Transverse colon (tissue), 4 donors: ENCODE measurements at regions not wholly inside any gene's neighbourhood (a gene's known extent, or its start where the extent isn't known, plus 50 kb on each side); places are given as distances from the start of the nearest gene placed in this dataset.

Experiments used
- DNase-seq: peaks from one replicate; pipeline ENCODE4 v3.0.0-alpha.2; 2019
- H3K27ac ChIP-seq, 4 donors: fragments of 200-600 bp; sonication (generic); 2 replicates each; pipeline ENCODE4 v1.5.1; 2016 to 2018; ENCODE audit warnings: inconsistent platforms in 4 of 4
- H3K27me3 ChIP-seq: fragments of 200-600 bp; sonication (generic); 2 replicates; pipeline ENCODE4 v1.5.1; 2017; ENCODE audit warnings: inconsistent platforms
- H3K36me3 ChIP-seq, 4 donors: fragments of 200-600 bp; sonication (generic); 2 replicates each; pipeline ENCODE4 v1.5.1; 2017 to 2019; ENCODE audit warnings: inconsistent platforms in 4 of 4
- H3K4me1 ChIP-seq, 4 donors: fragments of 200-600 bp; sonication (generic); 2 replicates each; pipeline ENCODE4 v1.5.1; 2017 to 2020; ENCODE audit warnings: inconsistent platforms in 4 of 4
- H3K4me3 ChIP-seq, 4 donors: fragments of 200-600 bp; sonication (generic); 1 replicate in 1 of 4; 2 replicates in 3 of 4; pipeline versions ENCODE4 v1.5.1 to v1.6.1; 2017 to 2019; ENCODE audit warnings: inconsistent platforms in 4 of 4
- H3K9me3 ChIP-seq, 2 donors: fragments of 200-600 bp; sonication (generic); 2 replicates each; pipeline ENCODE4 v1.5.1; 2017 to 2019; ENCODE audit warnings: inconsistent platforms in 2 of 2
- EP300 ChIP-seq: sonication (generic); formaldehyde crosslinking; IDR thresholded peaks from one replicate; pipeline ENCODE4 v1.6.1; 2017; ENCODE audit warnings: antibody characterized with exemption, low read depth
- POLR2A ChIP-seq: fragments of 450-650 bp; IDR thresholded peaks from one replicate; pipeline ENCODE4 v1.6.1; 2016; ENCODE audit warnings: antibody characterized with exemption, mild to moderate bottlenecking, moderate library complexity
- POLR2AphosphoS5 ChIP-seq, 3 donors: sonication (generic); formaldehyde crosslinking; IDR thresholded peaks; one replicate each; pipeline ENCODE4 v1.6.1; 2016; ENCODE audit warnings: antibody characterized with exemption in 3 of 3
- WGBS, 2 donors: methylation state at CpG; one replicate each; pipeline ENCODE4 v1.1.5; 2018; ENCODE audit warnings: low coverage in 1 of 2; 5-methylcytosine and 5-hydroxymethylcytosine counted together
- in situ Hi-C, 4 donors: fragments of 200-750 bp; cut with MboI; loops; one replicate each; pipeline versions ENCODE4 v1.15.0 to v1.15.1; 2017; ENCODE audit warnings: low sequenced_read_pairs in 3 of 4, low pct_ligation_motif_present in 1 of 4, low pct_unique_long_range_greater_than_20kb in 1 of 4
- intact Hi-C: fragments of 100-400 bp; cut with DNase I; formaldehyde crosslinking; loops from one replicate; pipeline ENCODE4 v1.15.1; 2023; ENCODE audit warnings: low total_unique reads
- TF ChIP-seq, protein P1 (sequence below), 5 experiments: fragments of 200-600 bp in 3 of 5; fragments of 450-650 bp in 2 of 5; sonication (generic) in 3 of 5; IDR thresholded peaks; 1 replicate in 2 of 5; 2 replicates in 3 of 5; pipeline ENCODE4 v1.5.1; 2016 to 2017; ENCODE audit warnings: antibody characterized with exemption in 5 of 5, inconsistent platforms in 3 of 5, mild to moderate bottlenecking in 2 of 5, moderate library complexity in 1 of 5

DNA sequence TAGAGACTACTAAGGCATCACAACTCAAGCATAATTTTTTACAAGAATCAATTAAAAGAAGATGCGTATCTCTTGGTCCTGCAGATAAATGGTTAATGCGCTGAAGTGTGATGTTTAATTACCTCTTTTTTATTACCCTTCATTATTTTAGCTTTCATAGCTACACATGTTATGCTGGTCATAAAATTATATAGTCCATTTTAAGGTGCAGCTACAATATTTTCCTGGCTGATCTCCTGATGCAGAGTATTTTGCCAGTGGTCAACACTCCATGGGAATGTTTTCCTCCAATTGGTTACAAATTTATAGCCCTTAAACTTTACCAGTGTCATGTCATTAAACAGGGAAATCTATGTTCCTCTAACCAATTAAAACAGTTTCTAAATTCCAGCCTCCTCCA is 1617.2 kb downstream of the PCDH7 start:
- Histone ChIP-seq H3K4me1 (peaks cover 0 to 41% (median 20%) of the 10 kb centered on the region in 4 donors), H3K36me3 (no peaks in the 10 kb centered on the region), H3K27me3 (no peaks in the 10 kb centered on the region), H3K4me3 (no peak overlapping the region), H3K27ac (peak overlapping the region in 3 of 4 donors; percentile 51 to 65 (median 53)), H3K9me3 (no peaks in the 10 kb centered on the region)
- in situ Hi-C loops: no loop called here
- intact Hi-C loops: no loop called here
- TF ChIP-seq POLR2AphosphoS5 (IDR thresholded peaks at IDR 0.05) (no peak), POLR2A (no peak), EP300 (no peak)
- TF ChIP-seq, protein P1, sequence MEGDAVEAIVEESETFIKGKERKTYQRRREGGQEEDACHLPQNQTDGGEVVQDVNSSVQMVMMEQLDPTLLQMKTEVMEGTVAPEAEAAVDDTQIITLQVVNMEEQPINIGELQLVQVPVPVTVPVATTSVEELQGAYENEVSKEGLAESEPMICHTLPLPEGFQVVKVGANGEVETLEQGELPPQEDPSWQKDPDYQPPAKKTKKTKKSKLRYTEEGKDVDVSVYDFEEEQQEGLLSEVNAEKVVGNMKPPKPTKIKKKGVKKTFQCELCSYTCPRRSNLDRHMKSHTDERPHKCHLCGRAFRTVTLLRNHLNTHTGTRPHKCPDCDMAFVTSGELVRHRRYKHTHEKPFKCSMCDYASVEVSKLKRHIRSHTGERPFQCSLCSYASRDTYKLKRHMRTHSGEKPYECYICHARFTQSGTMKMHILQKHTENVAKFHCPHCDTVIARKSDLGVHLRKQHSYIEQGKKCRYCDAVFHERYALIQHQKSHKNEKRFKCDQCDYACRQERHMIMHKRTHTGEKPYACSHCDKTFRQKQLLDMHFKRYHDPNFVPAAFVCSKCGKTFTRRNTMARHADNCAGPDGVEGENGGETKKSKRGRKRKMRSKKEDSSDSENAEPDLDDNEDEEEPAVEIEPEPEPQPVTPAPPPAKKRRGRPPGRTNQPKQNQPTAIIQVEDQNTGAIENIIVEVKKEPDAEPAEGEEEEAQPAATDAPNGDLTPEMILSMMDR (IDR thresholded peaks at IDR 0.05): no peak
- WGBS, 2 donors: 47 to 48% methylated on average over 2 of the region's 2 CpGs
- no peak for DNase-seq

DNA sequence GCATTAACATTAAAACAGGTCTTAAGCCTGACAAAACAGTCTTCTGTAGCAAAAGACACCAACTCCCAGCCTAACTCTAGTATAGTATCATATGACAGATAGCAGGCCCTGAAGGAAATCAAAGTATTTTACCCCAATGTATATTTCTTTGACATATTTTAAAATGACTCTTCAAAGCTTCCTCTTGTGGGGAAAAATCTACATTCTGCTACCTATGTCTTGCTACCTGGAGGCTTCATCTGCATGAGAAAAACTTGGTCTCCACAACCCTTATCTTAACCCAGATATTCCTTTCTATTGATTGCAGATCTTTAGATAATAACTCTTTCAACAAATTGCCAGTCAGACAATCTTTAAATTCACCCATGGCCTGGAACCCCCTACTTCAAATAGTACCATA is 1620.4 kb downstream of the PCDH7 start:
- Histone ChIP-seq H3K9me3 (no peaks in the 10 kb centered on the region), H3K4me3 (no peak overlapping the region), H3K4me1 (peaks cover 0 to 31% (median 15%) of the 10 kb centered on the region in 4 donors), H3K36me3 (no peaks in the 10 kb centered on the region), H3K27me3 (no peaks in the 10 kb centered on the region), H3K27ac (peak overlapping the region in 3 of 4 donors; percentile 18 to 62 (median 48))
- DNase-seq: no peak
- TF ChIP-seq POLR2A: no peak
- TF ChIP-seq POLR2AphosphoS5 (IDR thresholded peaks at IDR 0.05): no peak
- TF ChIP-seq, protein P1 (IDR thresholded peaks at IDR 0.05): peak in 2 of 5 experiments; percentile 3 to 10
- no peak for TF ChIP-seq EP300
- in situ Hi-C loops: no loop called here
- intact Hi-C loops: no loop called here

DNA sequence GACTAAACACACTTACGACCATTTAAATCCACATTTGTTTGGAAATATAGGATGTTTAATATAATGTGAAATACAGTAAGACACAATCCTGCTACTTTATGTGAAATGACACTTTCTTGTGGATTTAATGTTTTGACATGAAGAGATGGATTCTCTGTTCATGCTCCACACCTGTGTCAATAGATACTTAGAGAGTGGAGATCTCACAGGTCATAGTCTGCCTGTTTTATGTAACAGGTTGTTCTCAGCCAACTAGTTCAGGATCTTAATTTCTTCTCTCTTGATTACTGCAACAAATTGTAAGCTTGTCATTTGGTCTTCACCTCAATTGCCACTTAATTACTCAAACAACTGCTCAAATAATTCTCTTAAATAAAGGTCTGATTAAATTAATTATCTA is 1621.2 kb downstream of the PCDH7 start:
- H3K4me1 ChIP-seq: peaks cover 0 to 25% (median 12%) of the 10 kb centered on the region in 4 donors
- H3K4me3 ChIP-seq: no peak overlapping the region
- in situ Hi-C loops (no loop called here), intact Hi-C loops (no loop called here)
- H3K36me3 ChIP-seq: no peaks in the 10 kb centered on the region
- DNase-seq: no peak
- WGBS, 2 donors: 27 to 36% methylated on average over 1 of the region's 1 CpG
- TF ChIP-seq POLR2AphosphoS5 (IDR thresholded peaks at IDR 0.05) (no peak), POLR2A (no peak), EP300 (no peak)
- TF ChIP-seq, protein P1 (IDR thresholded peaks at IDR 0.05): no peak
- no peaks in the 10 kb centered on the region for H3K9me3 ChIP-seq
- no peaks in the 10 kb centered on the region for H3K27me3 ChIP-seq
- peak overlapping the region in 3 of 4 donors; percentile 18 to 62 (median 48) for H3K27ac ChIP-seq

DNA sequence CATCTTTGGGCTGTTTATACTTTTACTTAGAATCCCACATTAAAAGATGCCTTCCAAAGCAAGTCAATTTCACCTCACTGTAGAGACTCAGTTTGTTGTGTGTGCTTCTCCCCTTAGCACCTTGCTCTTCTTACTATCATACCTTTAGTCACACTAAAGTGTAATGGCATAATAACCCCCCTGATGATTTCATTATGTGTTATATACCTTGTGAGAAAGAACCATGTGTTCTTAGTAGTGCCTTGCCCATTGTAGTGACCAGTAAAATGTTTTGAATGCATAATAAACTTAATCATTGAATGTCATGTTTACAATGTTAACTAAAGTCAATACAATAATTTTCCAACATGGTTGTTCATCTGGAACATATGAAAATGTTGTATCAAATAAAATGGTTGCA is 1621.9 kb downstream of the PCDH7 start:
- in situ Hi-C loops: no loop called here
- peak overlapping the region in 3 of 4 donors; percentile 18 to 62 (median 57) for H3K27ac ChIP-seq
- no peak for TF ChIP-seq POLR2A
- TF ChIP-seq, protein P1 (IDR thresholded peaks at IDR 0.05): no peak
- no peak for TF ChIP-seq POLR2AphosphoS5 (IDR thresholded peaks at IDR 0.05)
- no peak for TF ChIP-seq EP300
- peaks cover 0 to 20% (median 9%) of the 10 kb centered on the region in 4 donors for H3K4me1 ChIP-seq
- no peaks in the 10 kb centered on the region for H3K27me3 ChIP-seq
- no peaks in the 10 kb centered on the region for H3K9me3 ChIP-seq
- no peak for DNase-seq
- H3K4me3 ChIP-seq: no peak overlapping the region
- no peaks in the 10 kb centered on the region for H3K36me3 ChIP-seq
- intact Hi-C loops: no loop called here
